Sigmoid colon (tissue), 6 donors: ENCODE measurements at regions not wholly inside any gene's neighbourhood (a gene's known extent, or its start where the extent isn't known, plus 50 kb on each side); places are given as distances from the start of the nearest gene placed in this dataset.

ENCODE experiments used
- DNase-seq: peaks from one replicate; pipeline ENCODE4 v3.0.0-alpha.2; 2019
- H3K27ac ChIP-seq, 4 donors: fragments of 200-600 bp; sonication (generic); one replicate each; pipeline ENCODE4 v1.5.1; 2016 to 2019; ENCODE audit warnings: mild to moderate bottlenecking in 1 of 4
- H3K27me3 ChIP-seq, 3 donors: fragments of 200-600 bp; sonication (generic); one replicate each; pipeline ENCODE4 v1.5.1; 2019; ENCODE audit warnings: mild to moderate bottlenecking in 1 of 3
- H3K36me3 ChIP-seq, 4 donors: fragments of 200-600 bp; sonication (generic); one replicate each; pipeline ENCODE4 v1.5.1; 2016 to 2019
- H3K4me1 ChIP-seq, 4 donors: fragments of 200-600 bp; sonication (generic); one replicate each; pipeline ENCODE4 v1.5.1; 2017 to 2019
- H3K4me3 ChIP-seq, 4 donors: fragments of 200-600 bp; sonication (generic); one replicate each; pipeline ENCODE4 v1.5.1; 2017 to 2019; ENCODE audit warnings: mild to moderate bottlenecking in 2 of 4, moderate library complexity in 1 of 4
- H3K9me3 ChIP-seq, 4 donors: fragments of 200-600 bp in 3 of 4; sonication (generic) in 3 of 4; one replicate each; pipeline versions ENCODE4 v1.5.1 to v1.6.1; 2013 to 2019
- EP300 ChIP-seq, 4 donors: sonication (generic); formaldehyde crosslinking; IDR thresholded peaks; one replicate each; pipeline ENCODE4 v1.6.1; 2017; ENCODE audit warnings: antibody characterized with exemption in 4 of 4
- POLR2A ChIP-seq, 2 donors: fragments of 450-650 bp; IDR thresholded peaks; one replicate each; pipeline ENCODE4 v1.6.1; 2016; ENCODE audit warnings: antibody characterized with exemption in 2 of 2, mild to moderate bottlenecking in 2 of 2, moderate library complexity in 2 of 2
- POLR2AphosphoS5 ChIP-seq, 4 donors: sonication (generic); formaldehyde crosslinking; IDR thresholded peaks; one replicate each; pipeline ENCODE4 v1.6.1; 2017; ENCODE audit warnings: antibody characterized with exemption in 4 of 4
- WGBS, 2 donors: extraction: QIAGEN DNeasy Blood & Tissue Kit; methylation state at CpG; one replicate each; pipeline ENCODE4 v1.1.7; 2013; 5-methylcytosine and 5-hydroxymethylcytosine counted together
- intact Hi-C: fragments of 100-400 bp; cut with DNase I; formaldehyde crosslinking; loops from one replicate; pipeline ENCODE4 v1.15.1; 2023
- TF ChIP-seq, protein P1 (sequence below), 4 experiments: fragments of 450-650 bp in 3 of 4; fragments of 200-600 bp in 1 of 4; IDR thresholded peaks; one replicate each; pipeline ENCODE4 v1.5.1; 2016 to 2019; ENCODE audit warnings: antibody characterized with exemption in 4 of 4, mild to moderate bottlenecking in 3 of 4, moderate library complexity in 2 of 4
- donor health status: healthy with polysubstance abuse.
- donor health status: healthy.

DNA sequence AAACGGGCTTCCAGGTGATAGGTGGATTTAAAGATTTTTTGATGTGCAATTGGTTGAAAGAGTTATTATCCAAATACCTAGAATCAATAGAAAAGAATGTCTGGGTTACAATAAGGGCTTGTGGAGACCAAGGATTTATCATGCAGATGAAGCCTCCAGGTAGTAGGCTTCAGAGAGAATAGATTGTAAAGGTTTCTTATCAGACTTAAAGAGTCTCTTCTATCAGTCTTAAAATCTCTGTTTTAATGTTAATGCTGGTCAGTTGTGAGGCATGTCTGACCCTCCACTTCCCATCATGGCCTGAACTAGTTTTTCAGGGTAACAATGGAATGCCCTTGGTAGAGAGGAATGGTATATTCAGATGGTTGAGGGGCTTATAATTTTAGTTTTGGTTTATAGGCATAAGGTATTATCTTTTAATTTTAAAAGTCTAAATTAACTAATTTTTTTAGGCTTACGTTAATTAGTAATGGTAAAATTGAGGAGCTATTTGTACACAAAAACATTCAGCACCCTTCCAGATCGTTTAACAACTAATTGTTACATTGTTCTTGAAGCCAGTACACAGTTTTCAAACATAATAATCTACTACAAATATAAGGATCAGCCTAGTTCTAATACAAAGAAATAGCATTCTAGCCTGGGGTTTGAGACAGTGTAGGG lies 704.2 kb upstream of the MBL2 start:
- intact Hi-C loops, result no loop called here
- no peaks in the 10 kb centered on the region for H3K27me3 ChIP-seq
- 63 to 74% methylated on average over 3 of the region's 3 CpGs for WGBS, 2 donors
- no peaks in the 10 kb centered on the region for H3K4me1 ChIP-seq
- H3K27ac ChIP-seq, result no peak overlapping the region
- no peaks in the 10 kb centered on the region for H3K9me3 ChIP-seq
- H3K36me3 ChIP-seq, result no peaks in the 10 kb centered on the region
- TF ChIP-seq POLR2A (IDR thresholded peaks at IDR 0.05), result no peak
- H3K4me3 ChIP-seq, result no peak overlapping the region
- no peak for DNase-seq

GRCh38 chr10:53469383-53469782 lies 696.8 kb upstream of the MBL2 start:
- Histone ChIP-seq H3K9me3 (no peaks in the 10 kb centered on the region), H3K4me1 (no peaks in the 10 kb centered on the region), H3K36me3 (no peaks in the 10 kb centered on the region), H3K27me3 (no peaks in the 10 kb centered on the region), H3K27ac (no peak overlapping the region), H3K4me3 (no peak overlapping the region)
- intact Hi-C loops, result no loop called here
- no peak for DNase-seq
- 50 to 81% methylated on average over 2 of the region's 2 CpGs for WGBS, 2 donors
- TF ChIP-seq POLR2A (IDR thresholded peaks at IDR 0.05) (no peak), EP300 (IDR thresholded peaks at IDR 0.05) (no peak), POLR2AphosphoS5 (IDR thresholded peaks at IDR 0.05) (no peak)
- TF ChIP-seq, protein P1, sequence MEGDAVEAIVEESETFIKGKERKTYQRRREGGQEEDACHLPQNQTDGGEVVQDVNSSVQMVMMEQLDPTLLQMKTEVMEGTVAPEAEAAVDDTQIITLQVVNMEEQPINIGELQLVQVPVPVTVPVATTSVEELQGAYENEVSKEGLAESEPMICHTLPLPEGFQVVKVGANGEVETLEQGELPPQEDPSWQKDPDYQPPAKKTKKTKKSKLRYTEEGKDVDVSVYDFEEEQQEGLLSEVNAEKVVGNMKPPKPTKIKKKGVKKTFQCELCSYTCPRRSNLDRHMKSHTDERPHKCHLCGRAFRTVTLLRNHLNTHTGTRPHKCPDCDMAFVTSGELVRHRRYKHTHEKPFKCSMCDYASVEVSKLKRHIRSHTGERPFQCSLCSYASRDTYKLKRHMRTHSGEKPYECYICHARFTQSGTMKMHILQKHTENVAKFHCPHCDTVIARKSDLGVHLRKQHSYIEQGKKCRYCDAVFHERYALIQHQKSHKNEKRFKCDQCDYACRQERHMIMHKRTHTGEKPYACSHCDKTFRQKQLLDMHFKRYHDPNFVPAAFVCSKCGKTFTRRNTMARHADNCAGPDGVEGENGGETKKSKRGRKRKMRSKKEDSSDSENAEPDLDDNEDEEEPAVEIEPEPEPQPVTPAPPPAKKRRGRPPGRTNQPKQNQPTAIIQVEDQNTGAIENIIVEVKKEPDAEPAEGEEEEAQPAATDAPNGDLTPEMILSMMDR (IDR thresholded peaks at IDR 0.05), result no peak

DNA sequence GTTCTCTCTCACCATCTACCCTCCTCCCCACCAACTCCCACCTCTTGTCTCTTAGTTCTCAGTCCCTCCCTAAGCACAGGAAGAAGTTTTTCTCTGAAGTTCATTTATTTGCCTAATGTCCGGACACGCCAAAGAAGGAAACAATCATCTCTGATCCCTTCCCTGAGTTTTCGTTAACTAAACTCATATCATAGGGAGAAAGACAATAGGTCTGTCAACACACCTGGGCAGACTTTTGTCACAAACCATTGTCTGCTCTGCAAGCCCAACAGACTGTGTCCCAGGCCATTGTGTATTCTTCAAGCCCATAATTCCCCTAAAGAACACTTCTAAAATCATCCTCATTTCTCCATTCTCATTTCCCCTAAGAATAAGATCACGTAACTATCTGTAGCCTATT lies 691.0 kb upstream of the MBL2 start:
- 81 to 92% methylated on average over 4 of the region's 4 CpGs for WGBS, 2 donors
- no peak for DNase-seq
- Histone ChIP-seq H3K27me3 (no peaks in the 10 kb centered on the region), H3K27ac (no peak overlapping the region), H3K4me3 (no peak overlapping the region), H3K36me3 (no peaks in the 10 kb centered on the region), H3K9me3 (no peaks in the 10 kb centered on the region), H3K4me1 (no peaks in the 10 kb centered on the region)
- no peak for TF ChIP-seq EP300 (IDR thresholded peaks at IDR 0.05)
- TF ChIP-seq POLR2AphosphoS5 (IDR thresholded peaks at IDR 0.05), result no peak
- intact Hi-C loops, result no loop called here

GRCh38 chr10:53458007-53458406 lies 685.4 kb upstream of the MBL2 start:
- no peaks in the 10 kb centered on the region for H3K27me3 ChIP-seq
- intact Hi-C loops, result no loop called here
- H3K9me3 ChIP-seq, result no peaks in the 10 kb centered on the region
- 62 to 83% methylated on average over 1 of the region's 1 CpG for WGBS, 2 donors
- DNase-seq, result no peak
- H3K4me1 ChIP-seq, result no peaks in the 10 kb centered on the region
- H3K4me3 ChIP-seq, result no peak overlapping the region
- no peak for TF ChIP-seq POLR2A (IDR thresholded peaks at IDR 0.05)
- no peak for TF ChIP-seq EP300 (IDR thresholded peaks at IDR 0.05)
- TF ChIP-seq, protein P1 (IDR thresholded peaks at IDR 0.05), result no peak
- no peak for TF ChIP-seq POLR2AphosphoS5 (IDR thresholded peaks at IDR 0.05)
- H3K27ac ChIP-seq, result no peak overlapping the region
- no peaks in the 10 kb centered on the region for H3K36me3 ChIP-seq

DNA sequence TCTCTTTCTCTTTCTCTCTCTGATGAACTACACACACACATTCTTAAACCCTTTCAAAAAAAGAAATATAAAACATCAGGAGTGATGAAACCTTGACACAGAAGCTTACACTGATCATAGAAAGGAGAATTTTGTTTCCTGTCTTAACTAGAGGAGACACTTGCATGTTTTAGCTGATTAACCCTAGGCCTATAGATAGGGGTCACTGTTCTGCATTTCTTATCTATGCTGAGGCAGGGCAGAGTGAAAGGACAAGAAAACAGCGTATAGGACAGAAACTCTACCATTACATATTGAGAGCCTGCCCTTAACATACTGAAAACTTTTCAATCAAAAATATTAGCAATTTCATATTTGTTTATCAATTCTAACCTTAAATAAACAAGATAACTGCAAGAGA lies 680.6 kb upstream of the MBL2 start:
- TF ChIP-seq, protein P1 (IDR thresholded peaks at IDR 0.05), result no peak
- Histone ChIP-seq H3K9me3 (no peaks in the 10 kb centered on the region), H3K27me3 (no peaks in the 10 kb centered on the region), H3K4me1 (no peaks in the 10 kb centered on the region), H3K36me3 (no peaks in the 10 kb centered on the region), H3K27ac (no peak overlapping the region), H3K4me3 (no peak overlapping the region)
- intact Hi-C loops, result no loop called here
- no peak for DNase-seq
- WGBS, 2 donors, result 51 to 75% methylated on average over 1 of the region's 1 CpG

DNA sequence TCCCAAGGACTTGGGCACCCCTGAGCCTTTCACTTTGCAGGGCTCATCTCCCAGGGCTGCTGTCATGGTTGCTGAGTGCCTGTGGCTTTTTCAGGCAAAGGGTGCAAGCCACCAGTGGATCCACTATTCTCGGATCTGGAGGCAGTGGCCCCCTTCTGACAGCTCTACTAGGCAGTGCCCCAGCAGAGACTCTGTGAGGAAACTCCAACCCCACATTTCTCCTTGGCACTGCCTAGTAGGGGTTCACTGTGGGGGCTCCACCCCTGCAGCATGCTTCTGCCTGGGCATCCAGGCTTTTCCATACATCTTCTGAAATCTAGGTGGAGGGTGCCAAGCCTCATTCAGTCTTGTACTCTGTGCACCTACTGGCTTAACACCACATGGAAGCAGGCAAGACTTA lies 675.0 kb upstream of the MBL2 start:
- Histone ChIP-seq H3K27ac (no peak overlapping the region), H3K4me3 (no peak overlapping the region), H3K27me3 (no peaks in the 10 kb centered on the region), H3K4me1 (no peaks in the 10 kb centered on the region), H3K36me3 (no peaks in the 10 kb centered on the region), H3K9me3 (no peaks in the 10 kb centered on the region)
- intact Hi-C loops, result no loop called here
- 80 to 91% methylated on average over 1 of the region's 1 CpG for WGBS, 2 donors
- TF ChIP-seq EP300 (IDR thresholded peaks at IDR 0.05), result no peak
- no peak for TF ChIP-seq POLR2A (IDR thresholded peaks at IDR 0.05)
- TF ChIP-seq, protein P1 (IDR thresholded peaks at IDR 0.05), result no peak
- TF ChIP-seq POLR2AphosphoS5 (IDR thresholded peaks at IDR 0.05), result no peak
- no peak for DNase-seq
